ENCODE measurements at regions not wholly inside any gene's neighbourhood (a gene's known extent, or its start where the extent isn't known, plus 50 kb on each side); places are given as distances from the start of the nearest gene placed in this dataset.

- no peak for TF ChIP-seq SMC3 (conservative IDR thresholded peaks at IDR 0.05; ENCODE audit: poor library complexity)
- TF ChIP-seq CTCF (IDR thresholded peaks at IDR 0.05; ENCODE audit: poor library complexity, severe bottlenecking) = no peak
- TF ChIP-seq TAF1 (IDR thresholded peaks at IDR 0.05; ENCODE audit: low read depth) = no peak
- TF ChIP-seq REST (IDR thresholded peaks at IDR 0.05; ENCODE audit: borderline replicate concordance) = no peak
- no peak for TF ChIP-seq EZH2 (IDR thresholded peaks at IDR 0.05; ENCODE audit: borderline replicate concordance, insufficient read depth, low read length, poor library complexity, severe bottlenecking)
- TF ChIP-seq RAD21 (conservative IDR thresholded peaks at IDR 0.05) = no peak
- no peak for TF ChIP-seq EP300 (conservative IDR thresholded peaks at IDR 0.05; ENCODE audit: poor library complexity, severe bottlenecking)
- TF ChIP-seq POLR2AphosphoS5 (IDR thresholded peaks at IDR 0.05) = no peak
These were observed 102.7 kb upstream of the FAM13C start for GRCh38 chr10:59465088-59465487.

Data from neural cell (in vitro differentiated cells).